ENCODE measurements at regions not wholly inside any gene's neighbourhood (a gene's known extent, or its start where the extent isn't known, plus 50 kb on each side); places are given as distances from the start of the nearest gene placed in this dataset.
"Not testable (repeated sequence)": the region's sequence is repeated elsewhere in the genome, so short reads cannot be mapped to it uniquely, and the experiment has no call there.

- peaks cover 0 to 11% (median 3%) of the 10 kb centered on the region in 4 donors for H3K36me3 ChIP-seq
- no peaks in the 10 kb centered on the region for H3K4me1 ChIP-seq
- H3K4me3 ChIP-seq, result no peak overlapping the region
- no peaks in the 10 kb centered on the region for H3K27me3 ChIP-seq
- no peak overlapping the region for H3K27ac ChIP-seq (replicated peaks in 1 of 4)
- no peaks in the 10 kb centered on the region for H3K9me3 ChIP-seq
- no peak for TF ChIP-seq EP300 (IDR thresholded peaks at IDR 0.05)
- TF ChIP-seq, protein P1, sequence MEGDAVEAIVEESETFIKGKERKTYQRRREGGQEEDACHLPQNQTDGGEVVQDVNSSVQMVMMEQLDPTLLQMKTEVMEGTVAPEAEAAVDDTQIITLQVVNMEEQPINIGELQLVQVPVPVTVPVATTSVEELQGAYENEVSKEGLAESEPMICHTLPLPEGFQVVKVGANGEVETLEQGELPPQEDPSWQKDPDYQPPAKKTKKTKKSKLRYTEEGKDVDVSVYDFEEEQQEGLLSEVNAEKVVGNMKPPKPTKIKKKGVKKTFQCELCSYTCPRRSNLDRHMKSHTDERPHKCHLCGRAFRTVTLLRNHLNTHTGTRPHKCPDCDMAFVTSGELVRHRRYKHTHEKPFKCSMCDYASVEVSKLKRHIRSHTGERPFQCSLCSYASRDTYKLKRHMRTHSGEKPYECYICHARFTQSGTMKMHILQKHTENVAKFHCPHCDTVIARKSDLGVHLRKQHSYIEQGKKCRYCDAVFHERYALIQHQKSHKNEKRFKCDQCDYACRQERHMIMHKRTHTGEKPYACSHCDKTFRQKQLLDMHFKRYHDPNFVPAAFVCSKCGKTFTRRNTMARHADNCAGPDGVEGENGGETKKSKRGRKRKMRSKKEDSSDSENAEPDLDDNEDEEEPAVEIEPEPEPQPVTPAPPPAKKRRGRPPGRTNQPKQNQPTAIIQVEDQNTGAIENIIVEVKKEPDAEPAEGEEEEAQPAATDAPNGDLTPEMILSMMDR (IDR thresholded peaks at IDR 0.05), result no peak
- no peak for TF ChIP-seq POLR2A (IDR thresholded peaks at IDR 0.05; ENCODE audit: low read depth)
- no peak for TF ChIP-seq POLR2AphosphoS5 (IDR thresholded peaks at IDR 0.05)
- intact Hi-C loops (cut with DNase I), result no loop called here
- peak; percentile 91 for DNase-seq (ENCODE audit: extremely low spot score)
- 100% methylated on average over 1 of the region's 21 CpGs for WGBS
Measured at GRCh38 chr15:84402856-84403608, 167.5 kb downstream of the GOLGA6L4 start.

GRCh38 chr15:84409357-84409756 lies 173.8 kb downstream of the GOLGA6L4 start:
- DNase-seq (ENCODE audit: extremely low spot score); H3K27me3 ChIP-seq; H3K9me3 ChIP-seq; intact Hi-C loops (cut with DNase I); H3K4me1 ChIP-seq; H3K27ac ChIP-seq (replicated peaks in 1 of 4); H3K4me3 ChIP-seq; H3K36me3 ChIP-seq: not testable (repeated sequence)
- WGBS, result no CpG with 5 or more reads among the region's 4 CpGs

- intact Hi-C loops (cut with DNase I); H3K4me1 ChIP-seq; DNase-seq (ENCODE audit: extremely low spot score); H3K27me3 ChIP-seq; H3K9me3 ChIP-seq; H3K36me3 ChIP-seq: not testable (repeated sequence)
- WGBS, result no CpG with 5 or more reads among the region's 55 CpGs
- H3K4me3 ChIP-seq, result peak overlapping the region; percentile 39 to 61 (median 49)
- H3K27ac ChIP-seq (replicated peaks in 1 of 4), result peak overlapping the region; percentile 70 to 84 (median 76)
Measured at GRCh38 chr15:84421513-84422181, 179.2 kb upstream of the ZSCAN2 start.

DNA sequence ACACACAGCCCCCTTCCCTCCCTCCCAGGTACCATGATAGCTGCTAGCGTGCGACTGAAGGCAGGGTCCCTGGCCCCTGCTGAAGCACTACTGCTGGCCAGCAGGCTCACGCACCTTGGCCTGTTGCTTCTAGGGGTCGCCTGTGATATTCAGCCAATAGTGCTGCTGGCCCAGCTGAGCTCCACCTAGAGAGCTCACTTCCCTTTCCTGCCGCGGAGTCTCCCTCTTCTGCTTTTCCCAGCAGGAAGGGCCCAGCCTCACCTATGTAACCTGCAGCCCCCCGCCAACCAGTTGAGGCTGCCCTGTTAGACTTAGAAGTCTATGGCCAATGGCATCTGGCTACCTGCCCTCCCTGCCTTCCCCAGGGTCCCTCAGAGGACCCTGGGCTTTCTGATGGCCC lies 175.5 kb upstream of the ZSCAN2 start:
- not testable (repeated sequence) for DNase-seq (ENCODE audit: extremely low spot score)
- 90% methylated on average over 3 of the region's 7 CpGs for WGBS

DNA sequence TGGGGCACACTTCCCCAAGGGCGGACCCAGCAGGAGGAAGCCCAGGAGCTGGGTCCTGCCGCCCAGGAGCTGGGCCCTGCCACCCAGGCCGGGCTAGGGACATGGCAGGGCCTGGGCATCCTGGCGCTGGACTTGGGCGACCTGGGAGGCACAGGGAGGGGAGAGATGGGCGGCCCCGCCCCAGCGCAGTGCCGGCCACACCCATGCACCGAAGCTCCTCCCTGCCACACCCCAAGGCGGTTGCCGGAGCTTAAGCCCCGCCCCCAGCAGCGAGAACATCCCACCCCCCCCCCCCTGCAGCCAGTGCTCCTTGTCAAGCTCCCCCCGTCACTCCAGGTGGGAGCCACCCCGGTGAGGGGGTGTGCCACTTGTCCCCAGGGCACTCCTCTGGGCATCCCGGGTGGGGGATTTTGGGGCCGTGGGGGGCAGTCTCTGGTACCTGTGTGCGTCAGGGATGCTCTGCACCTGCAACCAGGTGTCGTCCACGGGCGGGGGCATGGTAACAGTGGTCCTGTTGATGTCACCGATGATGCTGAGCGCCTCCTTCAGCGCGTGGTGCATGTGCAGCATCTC lies 127.4 kb upstream of the ZSCAN2 start:
- intact Hi-C loops (cut with DNase I); H3K27ac ChIP-seq (replicated peaks in 1 of 4); H3K9me3 ChIP-seq; H3K27me3 ChIP-seq; H3K36me3 ChIP-seq; H3K4me1 ChIP-seq; DNase-seq (ENCODE audit: extremely low spot score); H3K4me3 ChIP-seq: not testable (repeated sequence)
- WGBS, result no CpG with 5 or more reads among the region's 26 CpGs

More for the DNA sequence above, 175.5 kb upstream of the ZSCAN2 start:
- H3K36me3 ChIP-seq; H3K4me3 ChIP-seq; H3K27me3 ChIP-seq; H3K9me3 ChIP-seq; H3K27ac ChIP-seq (replicated peaks in 1 of 4); intact Hi-C loops (cut with DNase I); H3K4me1 ChIP-seq: not testable (repeated sequence)

DNA sequence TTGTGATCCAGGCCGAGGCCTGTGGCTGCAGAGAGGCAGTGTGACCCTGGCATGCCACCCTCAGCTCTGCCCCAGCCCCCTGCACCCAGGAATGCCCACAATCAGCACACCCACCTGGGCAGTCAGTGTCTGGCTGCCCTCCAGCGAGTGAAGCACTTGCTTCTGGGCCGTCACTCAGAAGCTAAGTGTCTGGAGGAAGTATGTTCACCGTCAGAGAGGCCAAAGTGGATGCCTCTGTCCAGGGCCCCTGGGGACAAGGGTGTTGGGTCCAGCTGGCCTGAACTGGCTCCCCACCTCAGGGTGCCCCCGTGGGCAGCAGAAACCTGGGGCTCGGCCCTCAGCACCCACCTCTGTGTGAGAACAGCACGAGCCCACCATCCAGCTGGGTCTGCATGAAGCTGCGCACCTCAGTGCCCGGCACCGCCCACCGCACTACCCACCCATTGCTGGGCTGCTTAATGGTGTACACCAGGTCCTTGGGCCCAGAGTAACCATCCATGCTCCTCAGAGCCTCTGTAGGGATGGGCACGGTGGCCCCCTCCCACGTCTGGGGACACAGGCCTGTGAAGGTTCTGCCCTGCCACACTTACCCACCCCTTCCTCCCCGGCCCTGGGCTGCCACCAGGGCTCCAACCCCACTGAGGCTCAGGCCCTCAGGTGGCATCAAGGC lies 124.3 kb upstream of the ZSCAN2 start:
- WGBS, result no CpG with 5 or more reads among the region's 14 CpGs
- intact Hi-C loops (cut with DNase I); H3K4me3 ChIP-seq; H3K9me3 ChIP-seq; H3K36me3 ChIP-seq; DNase-seq (ENCODE audit: extremely low spot score); H3K27ac ChIP-seq (replicated peaks in 1 of 4); H3K27me3 ChIP-seq; H3K4me1 ChIP-seq: not testable (repeated sequence)

- H3K27ac ChIP-seq (replicated peaks in 1 of 4); H3K4me1 ChIP-seq; H3K9me3 ChIP-seq; H3K4me3 ChIP-seq; H3K27me3 ChIP-seq; intact Hi-C loops (cut with DNase I); DNase-seq (ENCODE audit: extremely low spot score); H3K36me3 ChIP-seq: not testable (repeated sequence)
- WGBS, result no CpG with 5 or more reads among the region's 8 CpGs
Measured at GRCh38 chr15:84477550-84477949, 123.3 kb upstream of the ZSCAN2 start.

DNA sequence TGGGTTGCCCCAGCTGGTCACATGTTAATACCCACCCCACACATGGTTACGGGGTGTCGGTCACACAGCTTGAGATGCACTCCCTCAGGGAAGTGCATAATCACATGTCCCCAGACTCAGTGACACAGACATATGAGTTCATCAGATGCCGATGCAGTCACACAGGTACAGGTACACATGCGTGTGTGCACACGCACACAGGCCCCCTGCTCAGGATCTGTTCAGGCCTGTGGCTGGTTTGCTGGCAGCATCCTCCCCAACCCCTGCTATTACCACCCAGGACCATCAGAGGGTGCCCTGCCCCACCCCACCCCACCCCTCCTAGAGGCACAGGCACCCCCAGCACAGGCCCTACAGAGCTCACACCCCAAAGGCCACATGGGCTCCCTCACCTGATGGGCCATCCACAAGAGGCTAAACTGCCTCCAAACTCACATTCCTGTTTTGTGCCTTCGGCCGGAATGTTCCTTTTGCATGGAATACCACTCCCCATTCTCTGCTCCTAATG lies 120.6 kb upstream of the ZSCAN2 start:
- H3K4me3 ChIP-seq; intact Hi-C loops (cut with DNase I); H3K27me3 ChIP-seq; H3K27ac ChIP-seq (replicated peaks in 1 of 4); H3K9me3 ChIP-seq; H3K4me1 ChIP-seq; DNase-seq (ENCODE audit: extremely low spot score); H3K36me3 ChIP-seq: not testable (repeated sequence)
- no CpG with 5 or more reads among the region's 7 CpGs for WGBS

DNA sequence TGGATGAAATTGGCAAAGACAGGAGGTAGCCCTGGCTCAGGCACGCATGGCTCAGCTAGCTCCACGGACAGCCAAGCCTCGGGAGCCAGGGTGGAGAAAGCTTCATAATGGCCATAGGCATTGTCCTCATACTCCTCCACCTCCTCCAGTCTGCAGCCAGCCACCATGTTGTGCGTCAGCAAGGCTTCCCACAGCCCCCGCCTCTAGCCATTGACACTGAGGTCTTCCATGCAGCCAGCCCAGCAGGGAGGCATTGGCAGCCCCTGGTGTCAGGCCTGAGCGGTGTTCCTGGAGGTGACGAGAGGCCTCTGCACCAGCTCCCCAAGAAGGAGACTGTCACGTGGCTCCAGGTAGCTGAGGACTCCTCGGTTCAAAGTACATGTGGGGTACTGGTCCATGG lies 117.0 kb upstream of the ZSCAN2 start:
- H3K36me3 ChIP-seq; intact Hi-C loops (cut with DNase I); H3K9me3 ChIP-seq; DNase-seq (ENCODE audit: extremely low spot score); H3K4me3 ChIP-seq; H3K4me1 ChIP-seq; H3K27ac ChIP-seq (replicated peaks in 1 of 4); H3K27me3 ChIP-seq: not testable (repeated sequence)
- no CpG with 5 or more reads among the region's 9 CpGs for WGBS
